Muscle layer of duodenum (tissue), 2 donors: ENCODE measurements at regions not wholly inside any gene's neighbourhood (a gene's known extent, or its start where the extent isn't known, plus 50 kb on each side); places are given as distances from the start of the nearest gene placed in this dataset.

Experiments
- H3K27ac ChIP-seq: one replicate; pipeline ENCODE4 v1.7.0; 2013; ENCODE audit warnings: mild to moderate bottlenecking, low read length
- H3K27me3 ChIP-seq: one replicate; pipeline ENCODE4 v1.7.0; 2013; ENCODE audit warnings: low read depth, mild to moderate bottlenecking, control low read depth, low read length
- H3K36me3 ChIP-seq, 2 donors: one replicate each; pipeline ENCODE4 v1.7.0; 2013; ENCODE audit warnings: low read length in 2 of 2, control low read depth in 1 of 2, mild to moderate bottlenecking in 1 of 2; ENCODE audit not compliant: insufficient read depth in 2 of 2, control insufficient read depth in 1 of 2
- H3K4me1 ChIP-seq, 2 donors: one replicate each; pipeline ENCODE4 v1.7.0; 2013; ENCODE audit warnings: low read length in 2 of 2, mild to moderate bottlenecking in 2 of 2, control low read depth in 1 of 2, moderate library complexity in 1 of 2; ENCODE audit not compliant: insufficient read depth in 2 of 2, control insufficient read depth in 1 of 2
- H3K4me3 ChIP-seq, 2 donors: one replicate each; pipeline ENCODE4 v1.7.0; 2013; ENCODE audit warnings: low read length in 2 of 2, low read depth in 1 of 2, mild to moderate bottlenecking in 1 of 2
- H3K9me3 ChIP-seq, 2 donors: one replicate each; pipeline ENCODE4 v1.7.0; 2013; ENCODE audit warnings: low read length in 2 of 2, control low read depth in 1 of 2, mild to moderate bottlenecking in 1 of 2; ENCODE audit not compliant: control insufficient read depth in 1 of 2
- donor health status: healthy.

DNA sequence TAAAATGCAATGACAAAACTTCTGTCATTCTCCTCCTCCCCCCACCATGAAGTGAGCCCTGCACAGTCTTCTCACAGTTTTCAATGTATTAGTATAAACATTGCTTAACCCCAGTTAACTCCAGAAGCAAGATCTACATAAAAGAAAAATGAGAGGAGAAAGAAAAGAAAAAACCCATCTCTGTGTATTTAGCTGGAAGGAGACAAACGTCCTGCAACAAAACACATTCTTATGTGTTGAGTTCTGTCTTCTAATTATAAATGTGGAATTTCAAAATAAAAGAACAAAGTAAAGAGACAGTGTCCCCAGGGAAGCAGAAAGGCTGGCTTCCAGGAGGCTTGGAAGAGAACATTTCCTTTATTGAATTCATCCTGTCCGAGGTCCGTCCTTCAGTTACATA, 491.9 kb upstream of the TUSC1 start:
- no peak overlapping the region for H3K4me3 ChIP-seq
- H3K27me3 ChIP-seq, result no peaks in the 10 kb centered on the region
- H3K4me1 ChIP-seq, result no peaks in the 10 kb centered on the region
- H3K9me3 ChIP-seq, result no peaks in the 10 kb centered on the region
- no peak overlapping the region for H3K27ac ChIP-seq
- H3K36me3 ChIP-seq, result no peaks in the 10 kb centered on the region

DNA sequence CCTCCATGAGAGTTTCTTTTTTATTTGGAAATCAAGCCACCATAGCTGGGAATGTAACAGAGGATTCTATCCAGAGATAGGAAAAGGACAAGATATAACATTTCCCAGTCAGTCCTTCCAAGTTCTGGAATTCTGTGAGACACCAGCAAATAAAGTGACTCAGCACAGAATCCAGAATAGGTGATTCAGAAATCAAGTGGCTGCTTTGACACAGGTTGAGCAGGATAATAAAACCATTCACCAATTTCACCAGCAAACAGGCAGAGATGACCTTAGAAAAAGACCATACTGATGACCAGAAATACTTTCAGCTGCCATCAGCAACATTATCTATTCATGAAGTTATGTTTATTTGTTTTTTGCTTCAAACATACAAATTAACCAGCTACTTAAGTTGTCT, 491.5 kb upstream of the TUSC1 start:
- Histone ChIP-seq H3K27ac (no peak overlapping the region), H3K36me3 (no peaks in the 10 kb centered on the region), H3K27me3 (no peaks in the 10 kb centered on the region), H3K4me3 (no peak overlapping the region), H3K9me3 (no peaks in the 10 kb centered on the region), H3K4me1 (no peaks in the 10 kb centered on the region)

DNA sequence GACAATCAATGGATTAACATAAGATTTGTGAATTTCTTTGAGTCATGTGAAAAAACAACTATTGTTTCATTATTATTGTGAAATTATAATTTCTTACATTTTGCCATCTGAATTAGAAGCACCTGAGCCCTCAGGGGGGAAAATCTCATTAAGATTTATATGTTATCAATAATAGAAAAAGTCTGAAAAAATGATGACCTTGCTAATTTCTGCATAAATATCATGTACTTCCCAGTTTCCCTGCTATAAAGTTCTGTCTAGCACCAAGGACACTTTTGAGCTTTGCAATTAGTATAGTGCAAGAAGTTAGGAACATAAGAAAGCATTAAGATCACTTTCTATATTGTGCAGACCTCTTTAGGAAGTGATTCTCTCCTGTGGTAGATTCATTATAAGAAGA, 488.3 kb upstream of the TUSC1 start:
- H3K27ac ChIP-seq, result no peak overlapping the region
- H3K9me3 ChIP-seq, result no peaks in the 10 kb centered on the region
- no peak overlapping the region for H3K4me3 ChIP-seq
- H3K27me3 ChIP-seq, result no peaks in the 10 kb centered on the region
- H3K36me3 ChIP-seq, result no peaks in the 10 kb centered on the region
- H3K4me1 ChIP-seq, result no peaks in the 10 kb centered on the region

DNA sequence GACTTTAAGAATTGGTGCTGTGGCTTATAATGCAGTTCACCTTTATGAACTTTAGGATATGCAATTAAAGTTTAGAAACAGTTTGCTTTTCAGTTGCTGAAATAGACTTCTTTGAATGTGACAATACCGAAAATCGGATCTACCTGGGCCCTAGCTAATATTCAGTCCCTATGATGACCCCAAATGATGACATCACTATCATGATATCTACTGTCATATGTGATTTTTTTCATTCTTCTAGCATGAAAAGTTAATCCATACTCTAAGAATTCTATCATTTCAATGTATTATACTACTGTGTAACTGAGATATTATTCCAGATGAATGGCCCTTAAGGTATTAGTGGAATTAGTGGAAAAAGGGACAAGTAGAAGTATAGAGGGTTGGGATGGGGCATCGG, 487.2 kb upstream of the TUSC1 start:
- no peak overlapping the region for H3K27ac ChIP-seq
- no peaks in the 10 kb centered on the region for H3K27me3 ChIP-seq
- H3K9me3 ChIP-seq, result no peaks in the 10 kb centered on the region
- no peaks in the 10 kb centered on the region for H3K36me3 ChIP-seq
- no peak overlapping the region for H3K4me3 ChIP-seq
- H3K4me1 ChIP-seq, result no peaks in the 10 kb centered on the region

DNA sequence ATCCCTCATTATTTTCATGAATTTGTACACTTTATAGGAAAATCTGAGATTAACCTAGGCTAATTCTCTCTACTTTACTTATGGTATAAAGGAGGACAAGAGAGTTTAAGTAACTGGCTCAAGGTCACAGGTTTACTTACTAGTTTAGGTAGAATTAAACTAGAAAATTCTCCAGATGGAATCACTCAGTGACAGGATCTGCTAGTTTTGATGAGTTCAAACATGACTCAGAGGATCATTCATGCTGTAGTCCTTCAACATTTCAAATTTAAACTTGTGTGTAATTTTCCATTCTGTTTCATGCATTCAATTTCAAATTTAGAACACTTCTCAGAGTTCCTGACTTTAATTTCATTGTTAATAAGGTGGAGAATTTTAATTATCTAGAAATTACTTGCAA, 485.7 kb upstream of the TUSC1 start:
- Histone ChIP-seq H3K9me3 (no peaks in the 10 kb centered on the region), H3K4me1 (no peaks in the 10 kb centered on the region), H3K4me3 (no peak overlapping the region), H3K27ac (no peak overlapping the region), H3K27me3 (no peaks in the 10 kb centered on the region), H3K36me3 (no peaks in the 10 kb centered on the region)

DNA sequence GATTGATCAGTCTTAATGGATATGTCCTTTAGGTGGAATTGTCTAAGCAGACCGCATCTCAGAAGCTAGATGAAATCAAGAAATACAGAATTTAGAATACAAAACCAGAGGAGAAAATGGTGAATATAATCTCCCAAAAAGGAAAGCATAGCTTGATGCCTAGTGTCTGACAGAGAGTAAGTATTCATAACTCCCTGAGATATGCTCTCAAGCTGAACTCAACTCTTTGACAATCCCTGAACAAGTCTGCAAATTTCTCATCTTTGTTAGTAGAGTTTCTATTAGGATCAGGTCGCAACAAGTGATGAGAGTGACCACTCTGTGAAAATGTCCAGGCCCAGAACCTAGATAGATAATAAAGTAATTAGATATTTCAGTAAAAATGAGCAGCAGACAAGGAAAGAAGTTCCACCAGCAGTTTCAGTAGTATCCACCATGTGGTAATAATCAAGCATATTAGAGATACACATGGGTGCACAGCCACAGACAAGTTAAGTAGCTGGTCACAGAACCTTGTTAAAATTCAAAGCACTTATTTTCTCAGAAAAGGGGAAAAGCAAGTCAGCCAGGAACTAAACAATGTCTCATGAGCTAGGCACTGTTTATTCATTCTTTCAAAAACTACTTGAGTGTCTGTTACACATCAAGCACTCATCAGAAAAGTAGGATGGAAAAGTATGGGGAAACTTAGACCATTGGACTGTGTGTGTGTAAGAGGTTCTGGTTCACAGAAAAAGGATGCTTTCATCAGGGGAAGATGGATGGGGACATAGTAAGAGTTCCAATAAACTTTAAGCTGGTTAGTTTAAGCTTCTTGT, 481.5 kb upstream of the TUSC1 start:
- H3K4me1 ChIP-seq, result no peaks in the 10 kb centered on the region
- no peaks in the 10 kb centered on the region for H3K27me3 ChIP-seq
- no peaks in the 10 kb centered on the region for H3K9me3 ChIP-seq
- H3K4me3 ChIP-seq, result no peak overlapping the region
- H3K27ac ChIP-seq, result no peak overlapping the region
- H3K36me3 ChIP-seq, result no peaks in the 10 kb centered on the region

DNA sequence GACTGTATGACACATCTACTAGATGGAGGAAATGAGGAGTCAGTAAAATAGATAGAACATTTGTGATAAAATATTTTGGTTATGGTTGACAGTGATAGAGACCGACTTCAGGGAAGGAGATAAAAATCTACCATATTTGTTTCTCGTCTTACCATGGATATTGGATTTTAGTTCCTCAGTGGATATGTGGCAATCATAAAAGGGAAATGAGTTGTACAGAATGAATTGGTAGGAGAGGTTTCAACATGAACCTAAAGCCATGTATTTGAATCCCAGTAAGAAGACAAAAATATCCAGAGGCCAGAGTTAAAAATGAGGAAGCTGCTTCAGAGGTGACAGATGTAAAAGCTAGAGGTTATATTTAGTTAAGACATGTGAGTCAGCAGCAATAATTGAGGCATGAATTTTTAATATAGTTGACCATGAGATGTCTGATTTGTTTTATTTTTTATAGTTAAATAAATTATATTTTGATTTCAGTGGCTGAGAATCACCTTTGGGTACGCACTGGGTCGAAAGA, 480.4 kb upstream of the TUSC1 start:
- Histone ChIP-seq H3K27me3 (no peaks in the 10 kb centered on the region), H3K36me3 (no peaks in the 10 kb centered on the region), H3K4me3 (no peak overlapping the region), H3K27ac (no peak overlapping the region), H3K4me1 (no peaks in the 10 kb centered on the region), H3K9me3 (no peaks in the 10 kb centered on the region)

DNA sequence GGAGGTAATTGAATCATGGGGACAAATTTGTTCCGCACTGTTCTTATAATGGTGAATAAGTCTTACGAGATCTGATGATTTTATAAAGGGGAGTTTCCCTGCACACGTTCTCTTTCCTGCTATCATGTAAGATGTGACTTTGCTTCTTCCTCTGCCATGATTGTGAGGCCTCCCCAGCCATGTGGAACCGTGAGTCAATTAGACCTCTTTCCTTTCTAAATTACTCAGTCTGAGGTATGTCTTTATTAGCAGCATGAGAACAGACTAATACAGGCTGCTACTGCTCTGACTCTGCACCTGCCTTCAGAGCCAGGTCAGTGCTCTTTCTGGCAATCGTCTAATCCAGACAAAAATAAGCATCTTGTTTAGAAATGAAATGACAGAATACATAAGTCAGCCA, 479.2 kb upstream of the TUSC1 start:
- H3K27me3 ChIP-seq, result no peaks in the 10 kb centered on the region
- H3K9me3 ChIP-seq, result no peaks in the 10 kb centered on the region
- H3K4me3 ChIP-seq, result no peak overlapping the region
- H3K4me1 ChIP-seq, result no peaks in the 10 kb centered on the region
- H3K27ac ChIP-seq, result no peak overlapping the region
- no peaks in the 10 kb centered on the region for H3K36me3 ChIP-seq

DNA sequence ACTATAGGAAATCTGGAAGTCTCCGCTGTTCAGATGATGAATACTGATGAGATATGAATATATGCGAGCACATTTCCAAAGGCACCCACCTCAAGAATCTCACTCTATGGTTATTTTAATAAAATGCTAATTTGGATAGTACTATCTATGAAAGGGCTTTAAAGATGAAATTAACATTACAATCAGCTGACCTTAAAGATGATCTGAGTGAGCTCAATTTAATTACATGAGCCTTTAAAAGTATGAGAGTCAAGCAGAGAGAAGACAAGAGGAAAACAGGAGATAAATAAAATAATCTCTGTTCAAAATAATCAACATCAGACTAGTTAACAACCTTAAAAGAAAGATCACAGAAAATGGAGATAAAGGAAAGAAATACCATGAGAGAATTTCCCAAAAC, 474.1 kb upstream of the TUSC1 start:
- Histone ChIP-seq H3K4me3 (no peak overlapping the region), H3K27ac (no peak overlapping the region), H3K4me1 (no peaks in the 10 kb centered on the region), H3K27me3 (no peaks in the 10 kb centered on the region), H3K9me3 (no peaks in the 10 kb centered on the region), H3K36me3 (no peaks in the 10 kb centered on the region)

DNA sequence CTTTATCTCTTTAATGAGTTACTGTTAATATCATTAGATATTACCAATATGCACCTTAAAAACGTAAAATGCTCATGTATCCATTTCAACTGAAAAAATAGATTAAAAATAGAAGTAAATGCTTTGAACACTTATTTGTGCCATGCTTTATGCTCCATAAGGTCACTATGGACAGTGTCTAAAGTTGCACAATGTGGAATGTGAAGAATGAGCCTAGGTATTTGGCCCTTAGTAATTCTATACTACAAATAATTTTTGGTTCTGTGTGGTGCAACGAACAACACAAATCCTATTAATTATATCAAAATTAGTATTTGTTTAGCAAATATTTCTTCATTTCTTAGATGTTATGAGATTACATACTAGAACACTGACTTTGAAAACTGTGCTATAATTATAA, 469.9 kb upstream of the TUSC1 start:
- no peaks in the 10 kb centered on the region for H3K9me3 ChIP-seq
- no peaks in the 10 kb centered on the region for H3K4me1 ChIP-seq
- no peaks in the 10 kb centered on the region for H3K36me3 ChIP-seq
- no peaks in the 10 kb centered on the region for H3K27me3 ChIP-seq
- no peak overlapping the region for H3K27ac ChIP-seq
- H3K4me3 ChIP-seq, result no peak overlapping the region

DNA sequence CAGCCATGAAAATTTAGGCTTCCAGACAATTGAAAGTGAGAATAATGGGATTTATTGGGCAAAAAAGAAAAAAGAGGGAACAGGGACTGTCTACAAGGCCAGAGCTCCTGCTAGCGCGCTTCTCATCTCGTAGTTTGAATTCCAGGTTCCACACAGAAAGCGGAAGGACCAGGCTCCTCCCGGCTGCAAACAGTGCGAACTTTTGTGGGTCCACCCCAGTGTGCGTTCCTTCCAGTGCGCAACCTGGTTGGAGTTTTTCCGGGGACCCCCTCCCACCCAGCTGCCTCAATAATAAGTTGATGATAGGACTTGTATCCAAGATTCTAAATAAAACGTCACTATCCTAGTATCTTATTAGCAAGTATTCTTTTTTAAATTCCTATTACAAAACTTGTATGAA, 467.7 kb upstream of the TUSC1 start:
- H3K27ac ChIP-seq, result no peak overlapping the region
- H3K4me3 ChIP-seq, result no peak overlapping the region
- H3K36me3 ChIP-seq, result no peaks in the 10 kb centered on the region
- H3K4me1 ChIP-seq, result no peaks in the 10 kb centered on the region
- no peaks in the 10 kb centered on the region for H3K27me3 ChIP-seq
- no peaks in the 10 kb centered on the region for H3K9me3 ChIP-seq

DNA sequence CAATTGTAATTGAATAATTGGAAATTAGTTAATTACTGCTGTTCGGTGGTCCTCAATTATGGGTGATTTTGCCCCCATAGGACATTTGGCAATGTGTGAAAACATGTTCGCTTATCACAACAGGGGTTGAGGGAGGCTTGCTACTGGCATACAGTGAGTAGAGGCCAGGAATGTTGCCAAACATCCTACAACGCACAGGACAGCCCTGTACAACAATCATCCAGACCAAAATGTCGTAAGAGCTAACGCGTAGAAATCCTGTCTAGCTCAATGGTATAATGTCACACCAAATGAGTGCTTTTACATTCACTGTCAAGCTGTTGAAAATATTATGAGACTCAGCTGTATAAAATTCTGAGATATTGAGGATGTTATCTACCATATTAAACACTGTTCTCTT, 464.4 kb upstream of the TUSC1 start:
- Histone ChIP-seq H3K27me3 (no peaks in the 10 kb centered on the region), H3K27ac (no peak overlapping the region), H3K9me3 (no peaks in the 10 kb centered on the region), H3K4me1 (no peaks in the 10 kb centered on the region), H3K36me3 (no peaks in the 10 kb centered on the region), H3K4me3 (no peak overlapping the region)
